NCI-H2029 (cell line): ENCODE measurements at regions not wholly inside any gene's neighbourhood (a gene's known extent, or its start where the extent isn't known, plus 50 kb on each side); places are given as distances from the start of the nearest gene placed in this dataset.
"Not testable (repeated sequence)": the region's sequence is repeated elsewhere in the genome, so short reads cannot be mapped to it uniquely, and the experiment has no call there.

Experiments
- DNase-seq: peaks from one replicate; lab custom pipeline; 2025; lab: John Stamatoyannopoulos, UW

GRCh38 chr1:188170935-188171334 is 1342.2 kb downstream of the PLA2G4A start:
- DNase-seq, result no peak

GRCh38 chr1:188182063-188182462 is 1353.3 kb downstream of the PLA2G4A start:
- DNase-seq, result not testable (repeated sequence)

- DNase-seq, result no peak
Measured at GRCh38 chr1:188188317-188188716, 1359.6 kb downstream of the PLA2G4A start.

- no peak for DNase-seq
Measured at GRCh38 chr1:188194916-188195315, 1366.2 kb downstream of the PLA2G4A start.

GRCh38 chr1:188218289-188218688 is 1389.5 kb downstream of the PLA2G4A start:
- no peak for DNase-seq

GRCh38 chr1:188220051-188220450 is 1391.3 kb downstream of the PLA2G4A start:
- no peak for DNase-seq

- no peak for DNase-seq
Measured at GRCh38 chr1:188224263-188224662, 1395.5 kb downstream of the PLA2G4A start.

GRCh38 chr1:188225975-188226374 is 1397.2 kb downstream of the PLA2G4A start:
- DNase-seq, result no peak

- DNase-seq, result no peak
Measured at GRCh38 chr1:188228623-188229022, 1399.9 kb downstream of the PLA2G4A start.

GRCh38 chr1:188237573-188238348 is 1409.0 kb downstream of the PLA2G4A start:
- DNase-seq, result no peak

- no peak for DNase-seq
Measured at GRCh38 chr1:188240772-188241406, 1412.1 kb downstream of the PLA2G4A start.

- DNase-seq, result no peak
Measured at GRCh38 chr1:188241629-188242028, 1412.9 kb downstream of the PLA2G4A start.

GRCh38 chr1:188243456-188243855 is 1414.7 kb downstream of the PLA2G4A start:
- no peak for DNase-seq

GRCh38 chr1:188244681-188245080 is 1415.9 kb downstream of the PLA2G4A start:
- no peak for DNase-seq

GRCh38 chr1:188247255-188247654 is 1418.5 kb downstream of the PLA2G4A start:
- no peak for DNase-seq

GRCh38 chr1:188249811-188250210 is 1421.1 kb downstream of the PLA2G4A start:
- no peak for DNase-seq

GRCh38 chr1:188251036-188251435 is 1422.3 kb downstream of the PLA2G4A start:
- no peak for DNase-seq

- DNase-seq, result no peak
Measured at GRCh38 chr1:188261849-188262248, 1433.1 kb downstream of the PLA2G4A start.

- no peak for DNase-seq
Measured at GRCh38 chr1:188269956-188270355, 1441.2 kb downstream of the PLA2G4A start.

GRCh38 chr1:188270497-188270896 is 1441.7 kb downstream of the PLA2G4A start:
- no peak for DNase-seq

GRCh38 chr1:188277771-188278170 is 1449.0 kb downstream of the PLA2G4A start:
- DNase-seq, result no peak

GRCh38 chr1:188281921-188282320 is 1453.2 kb downstream of the PLA2G4A start:
- DNase-seq, result no peak

- DNase-seq, result no peak
Measured at GRCh38 chr1:188295157-188295556, 1466.4 kb downstream of the PLA2G4A start.

- no peak for DNase-seq
Measured at GRCh38 chr1:188302746-188303145, 1474.0 kb downstream of the PLA2G4A start.
